Medulla oblongata (tissue), 1 donor: ENCODE measurements at regions not wholly inside any gene's neighbourhood (a gene's known extent, or its start where the extent isn't known, plus 50 kb on each side); places are given as distances from the start of the nearest gene placed in this dataset.

ENCODE experiments used
- DNase-seq: peaks from one replicate; pipeline ENCODE4 v3.0.0-alpha.2; 2015; ENCODE audit errors: extremely low spot score

DNA sequence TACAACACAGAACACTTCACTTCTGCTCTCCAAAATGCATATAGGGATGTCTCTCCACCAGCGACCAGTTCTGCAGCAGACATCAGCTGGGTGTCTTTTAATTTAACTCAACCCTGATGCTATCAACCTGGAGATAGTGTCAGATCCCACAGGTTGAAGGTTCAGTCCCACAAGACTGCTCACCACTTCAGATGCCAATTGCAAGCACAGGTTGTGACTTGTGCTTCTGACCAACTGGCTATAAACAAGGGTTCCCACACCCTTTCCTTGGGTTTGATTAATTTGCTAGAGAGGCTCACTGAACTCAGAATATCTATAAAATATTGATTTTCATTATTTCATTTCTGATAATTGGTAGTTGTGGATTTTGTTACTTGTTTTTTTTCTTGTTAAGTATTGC, 177.4 kb upstream of the HS3ST1 start:
- no peak for DNase-seq

DNA sequence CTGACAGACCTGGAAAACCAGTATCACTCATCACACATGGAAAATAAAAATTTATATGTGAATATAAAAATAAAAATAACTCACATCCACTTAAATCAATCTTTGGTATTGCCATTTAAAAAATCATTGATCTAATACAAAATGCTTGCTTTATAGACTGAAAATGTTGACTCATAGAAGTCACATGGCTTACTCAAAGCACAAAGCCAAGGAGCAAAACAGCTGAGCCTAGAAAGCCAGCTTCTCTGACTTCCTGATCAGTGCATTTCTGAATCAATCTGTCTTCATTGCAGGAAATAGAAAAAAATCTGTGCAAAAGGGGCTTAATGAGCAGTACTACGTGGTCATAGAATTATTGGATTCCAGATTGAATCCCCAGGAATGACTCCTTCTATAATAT, 176.9 kb upstream of the HS3ST1 start:
- no peak for DNase-seq

DNA sequence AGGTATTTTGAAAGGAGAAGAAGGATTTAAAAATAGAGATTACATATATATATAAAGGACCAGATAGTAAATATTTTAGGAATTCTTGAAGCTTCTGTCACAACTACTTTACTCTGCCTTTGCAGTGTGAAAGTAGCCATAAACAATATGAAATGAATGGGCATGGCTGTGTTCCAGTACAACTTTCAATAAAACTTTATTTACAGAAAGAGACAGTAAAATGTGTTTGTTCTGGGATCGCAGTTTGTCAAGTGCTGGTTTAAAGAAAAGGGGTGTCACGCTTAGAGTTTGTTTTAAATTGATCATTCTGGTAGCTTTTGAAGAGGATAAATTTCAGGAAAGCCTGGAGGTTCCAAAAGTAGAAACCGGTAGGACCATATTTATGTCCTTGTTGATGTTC, 176.1 kb upstream of the HS3ST1 start:
- no peak for DNase-seq

DNA sequence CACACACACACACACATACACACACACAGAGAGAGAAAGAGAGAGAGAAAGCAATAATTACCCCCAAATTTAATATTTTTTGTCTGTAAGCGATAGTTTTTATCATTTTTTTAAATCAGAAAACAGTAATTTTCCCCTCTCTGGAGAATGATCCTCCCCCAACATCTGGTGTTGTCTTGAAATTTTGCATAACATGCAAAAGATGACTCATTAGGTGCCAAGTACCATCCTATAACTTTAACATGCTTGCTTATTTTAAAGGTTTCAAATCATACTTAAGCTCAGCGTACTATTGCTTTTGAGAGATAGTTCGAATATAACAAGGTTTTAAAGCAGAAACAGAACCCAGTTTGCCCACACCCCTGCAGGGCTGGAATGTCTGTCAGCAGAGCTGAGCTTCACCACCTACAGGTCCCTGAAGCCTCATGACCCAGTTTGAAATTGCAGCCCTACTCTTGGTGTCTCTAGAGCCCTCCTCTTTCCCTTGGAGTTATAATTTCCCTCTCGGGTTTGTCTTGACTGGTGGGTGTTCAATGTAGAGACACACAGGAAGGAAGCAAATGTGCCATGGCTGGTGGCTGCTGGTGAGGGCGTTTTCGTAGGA, 175.0 kb upstream of the HS3ST1 start:
- no peak for DNase-seq

DNA sequence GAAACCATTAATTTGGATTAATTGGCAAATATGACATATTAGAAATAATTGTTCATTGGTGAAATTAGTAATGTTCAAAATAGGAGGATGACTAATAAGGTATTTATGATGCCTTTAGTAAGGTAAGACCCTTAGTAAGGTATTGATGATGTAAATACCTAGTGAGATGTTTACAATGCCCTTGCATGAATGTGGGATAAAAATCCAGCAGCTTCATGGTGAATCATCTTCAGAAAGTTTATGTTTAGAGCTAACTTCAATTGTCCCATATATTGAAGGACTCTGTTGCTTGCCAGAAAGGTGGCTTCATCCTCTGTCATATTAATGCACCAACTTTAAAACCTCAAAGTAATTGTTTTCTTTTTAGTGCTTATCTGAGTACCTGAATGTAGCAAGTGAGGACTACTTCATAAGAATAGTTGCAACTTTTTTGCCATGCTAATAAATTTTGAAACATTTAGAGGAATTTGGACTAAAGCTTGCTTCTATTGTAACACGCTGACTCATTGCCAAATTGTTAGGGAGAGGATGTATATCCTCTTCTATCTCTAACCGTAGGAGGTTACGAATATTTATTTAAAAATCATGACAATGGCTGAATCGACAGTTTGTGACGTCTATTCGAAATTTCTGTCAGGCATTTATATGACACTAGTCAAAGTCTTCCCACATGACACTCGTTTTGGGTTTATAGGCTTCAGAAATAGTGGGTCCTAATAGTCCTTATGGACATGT, 174.1 kb upstream of the HS3ST1 start:
- no peak for DNase-seq

DNA sequence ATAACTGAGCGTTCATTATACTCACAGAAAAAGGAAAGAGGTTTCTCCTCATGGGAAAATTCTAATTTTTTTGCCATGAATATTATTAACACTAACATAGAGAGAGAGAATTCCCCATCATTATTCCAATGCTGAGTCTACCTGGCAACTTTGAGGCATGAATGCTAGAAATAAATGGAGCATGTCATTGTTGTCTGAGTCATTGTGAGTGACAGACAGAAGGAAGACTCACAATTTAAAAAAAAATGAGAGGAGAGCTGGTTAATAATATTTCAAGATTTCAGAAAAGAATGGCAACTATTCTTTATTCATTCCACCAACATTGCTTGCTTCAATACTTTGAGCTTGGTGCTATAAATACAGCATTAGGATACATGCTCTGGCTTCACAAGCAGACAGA, 170.4 kb upstream of the HS3ST1 start:
- no peak for DNase-seq

DNA sequence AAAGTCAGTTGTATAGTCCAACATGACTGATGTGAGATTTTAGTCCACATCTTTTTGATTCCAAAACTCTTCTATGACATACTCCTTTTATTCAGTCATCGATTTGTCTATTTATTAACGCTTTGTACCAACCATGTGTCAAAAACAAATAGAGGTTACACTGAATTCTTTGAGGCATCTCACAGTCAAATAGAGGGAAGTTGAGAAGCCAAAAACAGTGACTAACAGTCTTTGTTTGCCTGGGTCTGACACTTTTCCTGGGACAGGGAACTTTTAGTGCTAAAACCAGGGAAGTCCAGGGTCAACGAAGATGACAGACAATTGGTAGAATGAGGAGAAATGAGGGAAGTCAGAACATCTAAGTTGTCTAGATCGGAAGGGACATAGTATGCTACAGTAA, 169.9 kb upstream of the HS3ST1 start:
- no peak for DNase-seq

DNA sequence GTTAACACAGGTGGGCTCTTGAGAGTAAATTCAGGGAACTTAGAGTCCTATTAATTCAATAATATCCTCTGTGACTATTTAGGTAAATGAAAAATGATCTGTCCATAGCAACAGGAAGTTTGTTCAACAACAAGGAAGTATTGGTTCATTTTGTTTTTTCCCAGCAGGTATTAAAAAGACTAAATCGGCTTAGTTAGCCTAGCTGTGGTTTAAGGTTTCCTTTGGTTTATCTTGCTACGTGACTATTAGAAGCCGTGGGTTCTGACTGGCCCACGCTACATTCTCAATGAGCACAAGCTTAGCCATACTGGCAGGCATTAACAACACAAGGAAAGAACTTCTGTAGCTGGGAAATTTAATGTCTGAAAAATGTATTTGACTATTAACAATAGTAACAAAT, 168.8 kb upstream of the HS3ST1 start:
- DNase-seq = no peak

DNA sequence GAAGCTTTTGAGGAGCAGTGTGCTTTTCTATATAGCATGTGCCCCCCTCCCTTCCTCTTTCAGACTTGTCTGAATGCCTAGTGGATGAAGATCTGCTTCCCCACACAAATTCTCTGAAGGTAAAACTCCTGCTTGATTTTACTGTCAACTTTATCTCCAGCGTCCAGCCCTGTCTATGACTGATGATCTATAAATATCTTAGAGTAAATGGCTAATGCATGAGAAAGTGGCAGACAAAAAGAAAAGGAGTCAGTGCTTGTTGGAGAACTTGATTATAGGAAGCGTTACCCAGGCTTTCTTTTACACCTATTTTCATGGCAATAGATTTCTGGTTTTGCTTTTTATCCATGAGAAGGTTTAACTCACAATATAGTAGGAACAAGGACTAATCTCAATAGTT, 168.3 kb upstream of the HS3ST1 start:
- DNase-seq = no peak

DNA sequence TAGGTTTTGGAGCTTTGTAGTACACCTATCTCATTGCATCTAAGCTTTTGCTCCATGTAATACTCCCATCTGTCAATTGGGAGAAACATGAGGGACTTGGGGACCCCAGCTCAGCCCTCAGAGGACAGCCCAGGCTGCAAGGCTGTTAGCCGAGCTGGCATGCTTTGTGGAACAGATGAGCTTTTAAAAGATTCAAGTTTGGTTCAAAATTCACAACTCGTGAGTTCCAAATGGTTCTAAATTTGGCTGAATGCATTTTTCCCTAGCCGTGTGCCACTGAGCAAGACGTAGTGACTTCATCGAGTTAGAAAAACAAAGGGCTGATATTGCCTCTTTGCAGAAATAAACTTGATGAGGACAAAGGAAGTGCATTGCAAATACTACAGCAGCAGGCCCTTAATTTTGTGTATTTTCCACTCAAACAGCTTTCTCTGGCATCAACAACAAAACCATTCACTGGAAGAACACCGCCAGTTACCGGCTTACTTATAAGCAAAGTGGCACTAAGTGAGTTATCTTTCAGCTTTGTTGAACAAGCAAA, 165.0 kb upstream of the HS3ST1 start:
- DNase-seq = no peak

DNA sequence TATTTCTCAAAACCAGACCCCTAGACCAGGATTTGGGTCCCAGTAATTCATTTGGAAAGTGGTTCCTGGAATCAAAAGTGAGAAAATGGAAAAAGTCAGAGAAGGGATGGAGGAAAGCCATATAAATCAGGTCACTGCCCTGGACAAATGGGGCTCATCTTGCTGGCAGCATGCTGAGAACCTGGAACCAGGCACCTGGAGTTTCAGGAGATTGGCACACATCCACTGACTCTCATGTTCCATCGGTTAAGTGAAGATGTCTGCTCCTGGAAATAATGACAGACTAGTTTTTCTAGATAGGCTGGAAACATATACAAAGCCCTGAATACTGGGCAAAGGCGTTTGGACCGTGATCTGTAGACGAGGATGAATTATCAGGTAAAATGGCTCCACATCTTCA, 163.6 kb upstream of the HS3ST1 start:
- DNase-seq = no peak

DNA sequence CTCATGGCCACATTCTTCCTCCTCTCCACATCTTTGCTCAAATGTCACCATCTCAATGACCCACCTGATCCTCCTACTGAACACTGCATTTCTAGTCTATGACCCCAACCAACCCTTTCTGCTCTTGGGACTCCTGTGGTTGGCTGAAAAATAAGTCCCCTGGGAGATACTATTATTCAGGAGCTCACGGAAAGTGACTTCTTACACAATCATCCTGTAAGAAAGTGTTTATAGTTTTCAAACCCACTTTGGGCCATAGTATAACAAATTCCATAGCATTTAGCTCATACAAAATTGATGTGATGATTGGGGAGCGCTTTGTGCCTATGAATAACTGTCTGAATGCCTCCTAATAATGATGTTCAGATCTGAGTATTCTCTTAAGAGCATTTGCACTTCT, 161.4 kb upstream of the HS3ST1 start:
- no peak for DNase-seq

DNA sequence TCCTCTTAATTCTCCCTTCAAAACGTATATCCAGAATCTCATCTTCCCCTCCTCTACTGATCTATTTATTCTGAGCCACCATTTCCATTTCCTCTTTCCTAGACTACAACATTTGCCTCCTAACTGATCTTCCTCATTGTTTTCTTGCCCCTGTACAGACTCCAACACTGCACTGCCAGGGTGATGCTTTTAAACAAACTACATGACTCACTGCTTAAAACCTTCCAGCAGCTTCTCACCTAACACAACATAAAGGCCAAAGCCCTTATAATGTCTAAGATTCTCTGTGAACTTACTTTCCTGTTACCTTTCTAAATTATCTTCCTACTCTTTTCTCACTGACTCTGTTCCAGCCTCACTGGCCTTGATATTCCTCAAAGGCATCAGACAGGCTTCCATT, 161.0 kb upstream of the HS3ST1 start:
- DNase-seq = no peak

DNA sequence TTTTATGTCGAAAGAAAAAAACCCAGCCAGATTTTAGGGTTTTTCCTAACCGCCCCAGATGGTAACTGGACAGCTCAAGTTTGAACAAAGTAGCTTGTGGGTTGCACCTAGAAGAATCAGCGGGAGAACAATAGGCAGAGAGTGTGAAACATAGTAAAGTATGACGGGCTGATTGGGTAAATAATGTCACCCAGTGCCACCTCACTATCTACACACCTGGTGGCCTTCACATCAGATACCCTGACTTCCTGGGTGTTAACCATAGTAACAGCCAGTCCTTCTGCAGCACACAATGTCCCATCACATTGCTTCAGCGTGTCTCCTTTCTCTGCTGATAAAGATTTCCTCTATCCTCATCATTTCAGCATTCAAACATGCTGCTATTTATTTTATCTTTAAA, 159.1 kb upstream of the HS3ST1 start:
- no peak for DNase-seq

DNA sequence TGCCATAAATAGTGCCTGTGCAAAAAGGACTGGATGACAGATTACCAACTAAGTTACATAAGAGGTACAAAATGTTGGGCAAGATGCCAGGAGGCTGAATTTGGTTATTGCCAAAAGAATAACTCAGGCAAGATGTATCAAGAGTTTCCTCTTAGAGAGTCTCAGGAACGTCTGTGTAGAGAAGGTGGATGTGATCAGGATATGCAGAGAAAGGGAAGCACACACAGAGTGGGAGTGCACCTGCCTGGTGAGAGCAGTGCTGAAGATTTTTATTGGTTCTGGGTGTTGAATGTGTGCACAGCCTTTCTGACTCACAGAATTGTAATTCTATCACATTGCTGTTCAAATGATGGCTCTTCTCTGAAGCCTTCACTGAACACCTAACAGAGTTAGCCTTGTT, 156.8 kb upstream of the HS3ST1 start:
- no peak for DNase-seq

DNA sequence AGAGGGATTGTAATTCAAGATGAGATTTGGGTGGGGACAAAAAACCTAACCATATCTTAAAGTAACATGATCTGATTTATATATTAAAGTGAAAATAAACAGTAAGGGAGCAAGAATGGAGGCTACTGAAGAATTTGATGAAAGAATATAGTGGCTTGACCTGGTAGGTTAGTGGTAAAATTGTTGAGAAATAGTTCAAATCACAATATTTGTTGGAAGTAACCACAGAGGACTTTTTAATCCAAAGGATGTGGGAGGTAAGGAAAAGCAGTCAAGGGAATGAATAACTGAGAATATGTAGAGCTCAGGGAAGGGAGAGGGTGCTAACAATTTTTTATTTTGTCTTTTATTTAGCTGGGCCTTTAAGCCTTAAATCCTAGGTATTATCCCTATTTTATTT, 139.8 kb upstream of the HS3ST1 start:
- DNase-seq = no peak

DNA sequence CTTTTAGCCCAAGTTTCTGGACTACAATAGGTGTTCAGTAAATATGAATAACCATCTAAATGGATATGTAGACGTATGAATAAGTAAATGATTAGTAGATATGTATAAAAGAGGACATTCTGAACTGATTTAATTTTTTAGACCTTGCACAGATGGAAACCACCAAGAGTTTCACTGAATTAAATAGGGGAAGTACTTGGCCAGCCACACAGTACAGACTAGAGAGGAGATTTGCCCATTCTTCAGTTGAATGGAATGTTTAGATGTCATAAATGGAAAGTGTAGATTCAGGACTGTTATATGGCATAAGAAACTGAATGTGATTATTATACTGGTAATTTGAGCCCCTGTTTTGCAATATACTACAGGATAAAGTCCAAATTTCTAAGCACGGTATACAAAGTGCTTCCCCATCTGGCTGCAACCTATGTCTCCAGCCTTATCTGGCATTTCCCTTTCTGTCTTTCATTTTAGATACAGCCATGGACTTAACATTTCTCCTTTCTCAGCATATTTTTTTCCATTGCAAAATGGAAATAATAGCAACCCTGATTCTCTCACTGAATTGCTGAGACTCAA, 137.8 kb upstream of the HS3ST1 start:
- peak; percentile 40 for DNase-seq

DNA sequence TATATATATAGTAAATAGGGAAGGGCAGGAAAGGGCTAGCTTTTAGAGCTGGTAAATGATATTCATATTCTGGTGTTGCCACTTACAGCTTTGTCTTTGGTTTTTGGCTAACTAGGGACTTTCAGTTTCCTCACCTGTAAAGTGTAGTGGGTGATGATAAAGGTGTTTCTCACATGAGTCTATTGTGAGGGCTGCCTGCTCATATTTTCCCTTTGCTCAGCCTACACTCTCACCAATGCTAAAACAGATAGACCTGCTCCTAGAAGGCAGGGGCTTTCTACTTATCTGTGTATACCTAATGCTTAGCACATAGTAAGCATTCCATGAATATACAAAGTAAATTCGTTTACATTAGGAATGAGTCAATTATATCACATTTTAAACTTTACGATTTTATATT, 137.2 kb upstream of the HS3ST1 start:
- no peak for DNase-seq

DNA sequence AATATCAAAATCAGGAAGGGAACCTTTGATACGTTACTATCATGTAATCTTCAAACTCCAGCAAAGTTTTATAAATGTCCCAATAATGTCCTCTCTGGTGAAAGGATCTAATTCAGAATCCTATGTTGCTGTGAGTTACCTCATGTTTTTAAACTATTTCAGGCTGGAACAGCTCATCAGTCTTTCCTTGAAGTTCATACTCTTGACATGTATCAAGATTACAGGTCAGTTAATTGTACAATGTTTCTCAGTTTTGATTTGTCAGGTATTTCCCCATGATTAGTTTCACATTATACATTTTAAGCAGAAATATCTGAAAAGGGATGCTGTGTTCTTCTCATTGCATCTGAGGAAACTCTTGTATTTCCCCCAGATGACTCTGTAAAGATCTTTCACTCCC, 136.5 kb upstream of the HS3ST1 start:
- DNase-seq = no peak

DNA sequence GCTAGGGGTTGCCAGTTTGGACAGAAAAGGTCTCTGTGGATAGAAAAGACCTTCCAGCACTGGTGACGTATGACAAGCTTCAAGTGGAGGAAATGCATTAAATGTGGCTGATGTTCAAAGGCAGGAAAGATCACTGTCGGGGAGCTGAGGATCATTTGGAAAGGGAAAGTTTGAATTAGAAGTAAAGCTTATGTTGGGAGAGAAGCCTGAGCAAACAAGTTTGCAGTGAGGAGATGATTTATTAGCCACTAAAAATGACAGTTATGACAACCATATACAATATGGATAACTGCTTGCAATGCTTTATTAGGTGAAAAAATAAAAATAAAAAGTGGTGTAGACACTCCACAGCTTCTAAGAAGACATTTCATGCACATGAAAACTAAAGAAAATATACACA, 135.3 kb upstream of the HS3ST1 start:
- DNase-seq = no peak

DNA sequence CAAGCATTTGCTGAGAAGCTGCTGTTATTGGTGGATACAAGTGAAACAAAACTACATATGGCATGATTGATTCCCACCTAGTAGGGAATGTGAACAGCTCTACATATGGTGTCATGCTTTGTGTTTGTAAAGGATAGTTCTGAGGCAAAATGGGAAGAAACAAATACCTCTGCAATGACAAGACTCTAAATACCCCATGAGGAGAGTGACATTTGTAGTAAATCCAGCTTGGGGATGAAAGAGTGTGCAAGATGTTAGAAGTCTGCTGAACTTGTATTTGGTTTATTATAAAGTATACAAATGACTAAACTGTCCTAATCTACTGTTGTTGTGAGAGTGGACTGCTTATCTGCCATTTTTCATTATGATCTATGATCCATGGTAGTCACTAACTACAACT, 120.8 kb upstream of the HS3ST1 start:
- DNase-seq = no peak

DNA sequence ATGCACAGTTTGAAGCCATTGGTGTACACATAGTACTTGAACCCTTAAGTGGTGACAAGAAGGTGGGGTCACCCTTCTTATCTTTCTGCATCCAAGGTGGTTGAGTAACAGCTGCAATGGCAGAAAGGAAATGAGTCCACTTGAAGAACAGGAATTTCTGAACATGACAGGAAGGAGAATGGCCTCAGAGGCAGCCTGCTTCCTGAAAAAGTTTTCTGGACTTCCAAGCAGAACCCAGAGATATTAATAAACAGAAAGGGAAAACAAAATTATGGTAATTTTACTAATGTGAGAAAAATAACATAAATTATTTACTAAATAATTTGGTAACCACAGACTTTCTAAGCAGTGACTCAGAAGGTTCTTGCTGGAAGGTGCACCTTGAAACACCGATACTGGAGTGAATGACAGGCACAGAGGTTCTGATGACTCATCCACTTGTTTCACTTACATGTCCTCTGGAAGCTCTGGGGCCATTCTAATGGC, 119.9 kb upstream of the HS3ST1 start:
- DNase-seq = no peak
